ENCODE measurements at regions not wholly inside any gene's neighbourhood (a gene's known extent, or its start where the extent isn't known, plus 50 kb on each side); places are given as distances from the start of the nearest gene placed in this dataset.

- TF ChIP-seq CTCF (IDR thresholded peaks at IDR 0.05) (no peak), POLR2A (IDR thresholded peaks at IDR 0.05) (no peak)
These were observed 421.1 kb downstream of the FGF9 start for GRCh38 chr13:22091971-22092300.
